HepG2 (cell line): ENCODE measurements at regions not wholly inside any gene's neighbourhood (a gene's known extent, or its start where the extent isn't known, plus 50 kb on each side); places are given as distances from the start of the nearest gene placed in this dataset.

Experiments
- GABPB1 ChIP-seq: IDR thresholded peaks from 2 replicates; pipeline ENCODE4 v1.6.1; 2016; ENCODE audit warnings: mild to moderate bottlenecking, missing genetic modification reagents, moderate library complexity, missing compliant biosample characterization
- IKZF4 ChIP-seq: sonication (generic); formaldehyde crosslinking; IDR thresholded peaks from 2 replicates; pipeline ENCODE4 v1.5.1; 2020; ENCODE audit warnings: borderline replicate concordance, mild to moderate bottlenecking, low read depth, missing genetic modification reagents; ENCODE audit errors: not compliant biosample characterization
- MXD4 ChIP-seq: IDR thresholded peaks from 2 replicates; pipeline ENCODE4 v1.6.1; 2016; ENCODE audit warnings: mild to moderate bottlenecking, missing biosample characterization, missing genetic modification reagents
- NFATC3 ChIP-seq: sonication (generic); formaldehyde crosslinking; IDR thresholded peaks from 2 replicates; pipeline ENCODE4 v1.5.1; 2020; ENCODE audit warnings: mild to moderate bottlenecking, missing genetic modification reagents
- NFE2L2 ChIP-seq: fragments of 150-350 bp; IDR thresholded peaks from 2 replicates; pipeline ENCODE4 v1.6.1; 2014; ENCODE audit warnings: low read length
- SAP130 ChIP-seq: IDR thresholded peaks from 2 replicates; pipeline ENCODE4 v1.6.1; 2016; ENCODE audit warnings: low read depth
- SMAD3 ChIP-seq: sonication (generic); formaldehyde crosslinking; IDR thresholded peaks from 2 replicates; pipeline ENCODE4 v1.4.0; 2020; ENCODE audit warnings: missing genetic modification reagents
- SP4 ChIP-seq: sonication (generic); formaldehyde crosslinking; IDR thresholded peaks from 2 replicates; pipeline ENCODE4 v1.8.1; 2023; ENCODE audit warnings: mild to moderate bottlenecking, missing genetic modification reagents
- ZSCAN29 ChIP-seq: sonication (generic); formaldehyde crosslinking; conservative IDR thresholded peaks from 2 replicates; pipeline ENCODE4 v1.4.0; 2020; ENCODE audit warnings: mild to moderate bottlenecking, missing genetic modification reagents
- ZSCAN30 ChIP-seq: sonication (generic); formaldehyde crosslinking; IDR thresholded peaks from 2 replicates; pipeline ENCODE4 v1.5.0; 2020; ENCODE audit warnings: mild to moderate bottlenecking, missing genetic modification reagents
- TF ChIP-seq, protein P1 (sequence below): sonication (generic); formaldehyde crosslinking; IDR thresholded peaks from 2 replicates; pipeline ENCODE4 v1.5.0; 2020; ENCODE audit warnings: mild to moderate bottlenecking, missing genetic modification reagents, borderline replicate concordance
- TF ChIP-seq, protein P2 (sequence below): fragments of 450-650 bp; IDR thresholded peaks from 2 replicates; pipeline ENCODE4 v1.6.1; 2016

- TF ChIP-seq, protein P1, sequence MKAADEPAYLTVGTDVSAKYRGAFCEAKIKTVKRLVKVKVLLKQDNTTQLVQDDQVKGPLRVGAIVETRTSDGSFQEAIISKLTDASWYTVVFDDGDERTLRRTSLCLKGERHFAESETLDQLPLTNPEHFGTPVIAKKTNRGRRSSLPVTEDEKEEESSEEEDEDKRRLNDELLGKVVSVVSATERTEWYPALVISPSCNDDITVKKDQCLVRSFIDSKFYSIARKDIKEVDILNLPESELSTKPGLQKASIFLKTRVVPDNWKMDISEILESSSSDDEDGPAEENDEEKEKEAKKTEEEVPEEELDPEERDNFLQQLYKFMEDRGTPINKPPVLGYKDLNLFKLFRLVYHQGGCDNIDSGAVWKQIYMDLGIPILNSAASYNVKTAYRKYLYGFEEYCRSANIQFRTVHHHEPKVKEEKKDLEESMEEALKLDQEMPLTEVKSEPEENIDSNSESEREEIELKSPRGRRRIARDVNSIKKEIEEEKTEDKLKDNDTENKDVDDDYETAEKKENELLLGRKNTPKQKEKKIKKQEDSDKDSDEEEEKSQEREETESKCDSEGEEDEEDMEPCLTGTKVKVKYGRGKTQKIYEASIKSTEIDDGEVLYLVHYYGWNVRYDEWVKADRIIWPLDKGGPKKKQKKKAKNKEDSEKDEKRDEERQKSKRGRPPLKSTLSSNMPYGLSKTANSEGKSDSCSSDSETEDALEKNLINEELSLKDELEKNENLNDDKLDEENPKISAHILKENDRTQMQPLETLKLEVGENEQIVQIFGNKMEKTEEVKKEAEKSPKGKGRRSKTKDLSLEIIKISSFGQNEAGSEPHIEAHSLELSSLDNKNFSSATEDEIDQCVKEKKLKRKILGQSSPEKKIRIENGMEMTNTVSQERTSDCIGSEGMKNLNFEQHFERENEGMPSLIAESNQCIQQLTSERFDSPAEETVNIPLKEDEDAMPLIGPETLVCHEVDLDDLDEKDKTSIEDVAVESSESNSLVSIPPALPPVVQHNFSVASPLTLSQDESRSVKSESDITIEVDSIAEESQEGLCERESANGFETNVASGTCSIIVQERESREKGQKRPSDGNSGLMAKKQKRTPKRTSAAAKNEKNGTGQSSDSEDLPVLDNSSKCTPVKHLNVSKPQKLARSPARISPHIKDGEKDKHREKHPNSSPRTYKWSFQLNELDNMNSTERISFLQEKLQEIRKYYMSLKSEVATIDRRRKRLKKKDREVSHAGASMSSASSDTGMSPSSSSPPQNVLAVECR (CRISPR knock-in tag) = no peak
- TF ChIP-seq ZSCAN29 (CRISPR knock-in tag) (no peak), GABPB1 (CRISPR knock-in tag) (no peak), NFE2L2 (no peak), ZSCAN30 (CRISPR knock-in tag) (no peak), NFATC3 (no peak), IKZF4 (no peak), SMAD3 (CRISPR knock-in tag) (no peak), SAP130 (no peak), MXD4 (CRISPR knock-in tag) (no peak), SP4 (no peak)
- TF ChIP-seq, protein P2, sequence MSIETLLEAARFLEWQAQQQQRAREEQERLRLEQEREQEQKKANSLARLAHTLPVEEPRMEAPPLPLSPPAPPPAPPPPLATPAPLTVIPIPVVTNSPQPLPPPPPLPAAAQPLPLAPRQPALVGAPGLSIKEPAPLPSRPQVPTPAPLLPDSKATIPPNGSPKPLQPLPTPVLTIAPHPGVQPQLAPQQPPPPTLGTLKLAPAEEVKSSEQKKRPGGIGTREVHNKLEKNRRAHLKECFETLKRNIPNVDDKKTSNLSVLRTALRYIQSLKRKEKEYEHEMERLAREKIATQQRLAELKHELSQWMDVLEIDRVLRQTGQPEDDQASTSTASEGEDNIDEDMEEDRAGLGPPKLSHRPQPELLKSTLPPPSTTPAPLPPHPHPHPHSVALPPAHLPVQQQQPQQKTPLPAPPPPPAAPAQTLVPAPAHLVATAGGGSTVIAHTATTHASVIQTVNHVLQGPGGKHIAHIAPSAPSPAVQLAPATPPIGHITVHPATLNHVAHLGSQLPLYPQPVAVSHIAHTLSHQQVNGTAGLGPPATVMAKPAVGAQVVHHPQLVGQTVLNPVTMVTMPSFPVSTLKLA = no peak
Observed at GRCh38 chr11:87780068-87780413, 395.2 kb downstream of the RAB38 start (continued).
